SK-N-SH (cell line): ENCODE measurements at regions not wholly inside any gene's neighbourhood (a gene's known extent, or its start where the extent isn't known, plus 50 kb on each side); places are given as distances from the start of the nearest gene placed in this dataset.
A peak's percentile ranks its signal among the peaks of the same experiment; 100 is the strongest.

Source experiments
- CTCF ChIA-PET: fragments of 300-600, 350-600 bp; formaldehyde crosslinking; extraction: SDS; loops from one replicate; lab custom pipeline; 2021; lab: Yijun Ruan, JAX
- POLR2A ChIA-PET: fragments of 350-600 bp; sonication (Branson Sonifier 250); formaldehyde crosslinking; extraction: SDS; loops from one replicate; lab custom pipeline; 2020; ENCODE audit warnings: antibody characterized with exemption, inconsistent platforms; lab: Yijun Ruan, JAX
- DNase-seq: peaks from one replicate; pipeline ENCODE4 v3.0.0; 2012
- H2AFZ ChIP-seq: fragments of 200-600 bp; sonication (generic); 2 replicates; pipeline ENCODE4 v1.8.1; 2016; ENCODE audit warnings: antibody characterized with exemption, mild to moderate bottlenecking, low read depth
- H3F3A ChIP-seq: fragments of 200-600 bp; sonication (generic); replicated peaks from 2 replicates; pipeline ENCODE3; 2016; ENCODE audit warnings: antibody characterized with exemption, mild to moderate bottlenecking; ENCODE audit not compliant: insufficient read depth
- H3K27ac ChIP-seq, 2 experiments: fragments of 200-500 bp in 1 of 2; fragments of 200-600 bp in 1 of 2; sonication (Bioruptor generic) in 1 of 2; sonication (generic), shearing (Covaris generic) in 1 of 2; 2 replicates each; pipeline versions ENCODE4 v1.5.1 to v1.6.1; 2014 to 2016; ENCODE audit warnings: low read depth in 2 of 2, inconsistent platforms in 1 of 2, low read length in 1 of 2, mild to moderate bottlenecking in 1 of 2, mixed read lengths in 1 of 2
- H3K27me3 ChIP-seq: fragments of 200-600 bp; sonication (generic), shearing (Covaris generic); 2 replicates; pipeline ENCODE4 v1.6.1; 2016; ENCODE audit warnings: mixed run types; ENCODE audit not compliant: insufficient read depth
- H3K36me3 ChIP-seq, 2 experiments: fragments of 200-500 bp in 1 of 2; fragments of 200-600 bp in 1 of 2; sonication (Bioruptor generic) in 1 of 2; sonication (generic) in 1 of 2; replicated peaks in 1 of 2; 2 replicates each; pipeline versions ENCODE3 to v1.5.1; 2014 to 2016; ENCODE audit warnings: low read length in 1 of 2, mild to moderate bottlenecking in 1 of 2; ENCODE audit not compliant: insufficient read depth in 2 of 2, control insufficient read depth in 1 of 2
- H3K4me1 ChIP-seq, 2 experiments: fragments of 200-500 bp in 1 of 2; fragments of 200-600 bp in 1 of 2; sonication (Bioruptor generic) in 1 of 2; sonication (generic), shearing (Covaris generic) in 1 of 2; 2 replicates each; pipeline versions ENCODE4 v1.5.1 to v1.6.1; 2014 to 2016; ENCODE audit warnings: low read depth in 1 of 2, low read length in 1 of 2, mixed run types in 1 of 2; ENCODE audit not compliant: insufficient read depth in 2 of 2, control insufficient read depth in 1 of 2
- H3K4me2 ChIP-seq: fragments of 200-600 bp; sonication (generic), shearing (Covaris generic); 2 replicates; pipeline ENCODE4 v1.6.1; 2017; ENCODE audit warnings: mixed run types
- H3K4me3 ChIP-seq, 2 experiments: fragments of 200-500 bp in 1 of 2; fragments of 200-600 bp in 1 of 2; sonication (Bioruptor generic) in 1 of 2; sonication (generic), shearing (Covaris generic) in 1 of 2; 2 replicates each; pipeline versions ENCODE4 v1.5.1 to v1.8.1; 2014 to 2016; ENCODE audit warnings: low read depth in 2 of 2, inconsistent platforms in 1 of 2, low read length in 1 of 2, mild to moderate bottlenecking in 1 of 2, mixed read lengths in 1 of 2, moderate library complexity in 1 of 2
- H3K79me2 ChIP-seq: fragments of 200-600 bp; sonication (generic); 2 replicates; pipeline ENCODE4 v1.8.1; 2017; ENCODE audit warnings: mild to moderate bottlenecking; ENCODE audit not compliant: insufficient read depth
- H3K9ac ChIP-seq: fragments of 200-600 bp; sonication (generic); 2 replicates; pipeline ENCODE4 v1.6.1; 2017; ENCODE audit warnings: mixed run types
- H3K9me2 ChIP-seq: fragments of 200-600 bp; sonication (generic); 2 replicates; pipeline ENCODE4 v1.6.1; 2017; ENCODE audit warnings: mixed run types
- H3K9me3 ChIP-seq: fragments of 200-600 bp; sonication (generic); 2 replicates; pipeline ENCODE4 v1.6.1; 2017; ENCODE audit warnings: mixed run types, mild to moderate bottlenecking, moderate library complexity
- H4K20me1 ChIP-seq: fragments of 200-600 bp; sonication (generic); 2 replicates; pipeline ENCODE4 v1.6.1; 2017; ENCODE audit warnings: mild to moderate bottlenecking, mixed run types; ENCODE audit not compliant: insufficient read depth
- EZH2phosphoT487 ChIP-seq: fragments of 200-600 bp; sonication (generic); IDR thresholded peaks from 2 replicates; pipeline ENCODE4 v1.6.1; 2017; ENCODE audit warnings: low read depth, mixed run types, mild to moderate bottlenecking, antibody characterized with exemption, moderate library complexity, borderline replicate concordance
- FOSL2 ChIP-seq: IDR thresholded peaks from 2 replicates; pipeline ENCODE4 v1.4.0; 2012; ENCODE audit warnings: low read depth, mild to moderate bottlenecking, moderate library complexity, borderline replicate concordance
- FOXJ3 ChIP-seq: sonication (generic); formaldehyde crosslinking; IDR thresholded peaks from 2 replicates; pipeline ENCODE4 v1.5.1; 2020; ENCODE audit warnings: mild to moderate bottlenecking, missing genetic modification reagents
- GATA2 ChIP-seq: sonication (generic); formaldehyde crosslinking; IDR thresholded peaks from 2 replicates; pipeline ENCODE4 v1.5.0; 2020; ENCODE audit warnings: mild to moderate bottlenecking, missing genetic modification reagents
- IRF3 ChIP-seq: fragments of 150-350 bp; IDR thresholded peaks from 2 replicates; pipeline ENCODE4 v1.6.1; 2016; ENCODE audit warnings: mild to moderate bottlenecking, low read depth, low read length
- JUND ChIP-seq: IDR thresholded peaks from 2 replicates; pipeline ENCODE4 v1.4.0; 2012
- MXI1 ChIP-seq: IDR thresholded peaks from 2 replicates; pipeline ENCODE4 v1.6.1; 2012; ENCODE audit warnings: mild to moderate bottlenecking, low read depth, low read length, improper control_type of control experiment
- PBX3 ChIP-seq: IDR thresholded peaks from 2 replicates; pipeline ENCODE4; 2012
- RAD21 ChIP-seq: IDR thresholded peaks from 2 replicates; pipeline ENCODE4 v1.6.1; 2012; ENCODE audit warnings: mild to moderate bottlenecking, low read length
- REST ChIP-seq: IDR thresholded peaks from 2 replicates; pipeline ENCODE4 v1.6.1; 2012; ENCODE audit warnings: mild to moderate bottlenecking, low read depth, low read length, moderate library complexity
- SIN3A ChIP-seq: IDR thresholded peaks from 2 replicates; pipeline ENCODE4 v1.6.1; 2012; ENCODE audit warnings: low read depth, mild to moderate bottlenecking, low read length, moderate library complexity, borderline replicate concordance
- SMC3 ChIP-seq: IDR thresholded peaks from 2 replicates; pipeline ENCODE4 v1.6.1; 2012; ENCODE audit warnings: low read depth, low read length, improper control_type of control experiment
- TEAD4 ChIP-seq: IDR thresholded peaks from 2 replicates; pipeline ENCODE4 v1.4.0; 2012; ENCODE audit warnings: mild to moderate bottlenecking, borderline replicate concordance; ENCODE audit not compliant: insufficient read depth
- YY1 ChIP-seq: IDR thresholded peaks from 2 replicates; pipeline ENCODE4 v1.4.0; 2012; ENCODE audit warnings: low read depth, mild to moderate bottlenecking
- ZBTB33 ChIP-seq: IDR thresholded peaks from 2 replicates; pipeline ENCODE4 v1.4.0; 2012; ENCODE audit warnings: low read depth, borderline replicate concordance
- WGBS: methylation state at CpG from one replicate; pipeline ENCODE4 v1.1.6; 2017; ENCODE audit warnings: low lambda C conversion rate; 5-methylcytosine and 5-hydroxymethylcytosine counted together
- TF ChIP-seq, protein P1 (sequence below): fragments of 150-350 bp; IDR thresholded peaks from 2 replicates; pipeline ENCODE4 v1.6.1; 2017; ENCODE audit warnings: antibody characterized with exemption, low read length, low read depth, borderline replicate concordance

DNA sequence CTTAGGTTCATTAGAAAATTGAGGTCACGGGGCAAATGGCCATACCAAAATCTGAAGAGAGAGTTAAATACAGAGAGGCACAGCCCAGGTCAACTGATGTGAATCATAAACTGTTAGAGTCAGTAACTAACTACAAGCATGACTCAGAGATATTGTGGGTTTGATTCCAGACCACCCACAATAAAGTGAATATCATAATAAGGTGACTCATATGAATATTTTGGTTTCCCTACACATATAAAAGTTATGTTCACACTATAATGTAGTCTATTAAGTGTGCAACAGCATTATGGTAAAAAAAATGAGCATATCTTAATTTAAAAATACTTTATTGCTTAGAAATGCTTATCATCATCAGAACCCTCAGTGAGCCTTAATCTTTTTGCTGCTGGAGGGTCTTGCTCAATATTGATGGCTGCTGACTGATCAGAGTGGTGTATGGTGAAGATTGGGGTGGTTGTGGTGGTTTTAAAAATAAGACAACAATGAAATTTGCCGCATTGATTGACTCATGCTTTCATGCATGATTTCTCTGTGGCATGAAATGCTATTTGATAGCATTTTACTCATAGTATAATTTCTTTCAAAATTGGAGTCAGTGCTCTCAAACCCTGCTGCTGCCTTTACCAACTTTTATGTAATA is 53.1 kb upstream of the EDIL3 start (continued):
- TF ChIP-seq ZBTB33 = peak; percentile 43; the same call in 1 of the 2 replicates
- no peak for TF ChIP-seq FOXJ3 (CRISPR knock-in tag)
- TF ChIP-seq, protein P1, sequence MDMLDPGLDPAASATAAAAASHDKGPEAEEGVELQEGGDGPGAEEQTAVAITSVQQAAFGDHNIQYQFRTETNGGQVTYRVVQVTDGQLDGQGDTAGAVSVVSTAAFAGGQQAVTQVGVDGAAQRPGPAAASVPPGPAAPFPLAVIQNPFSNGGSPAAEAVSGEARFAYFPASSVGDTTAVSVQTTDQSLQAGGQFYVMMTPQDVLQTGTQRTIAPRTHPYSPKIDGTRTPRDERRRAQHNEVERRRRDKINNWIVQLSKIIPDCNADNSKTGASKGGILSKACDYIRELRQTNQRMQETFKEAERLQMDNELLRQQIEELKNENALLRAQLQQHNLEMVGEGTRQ = no peak
- TF ChIP-seq TEAD4 = peak; percentile 49; the same call in 1 of the 2 replicates
- no peak for TF ChIP-seq REST
- no peak for TF ChIP-seq SMC3

GRCh38 chr5:84436866-84437265 is 52.2 kb upstream of the EDIL3 start:
- DNase-seq = no peak
- Histone ChIP-seq H2AFZ (no peak overlapping the region), H3K79me2 (no peaks in the 10 kb centered on the region), H3F3A (peaks cover 12% of the 10 kb centered on the region), H3K4me2 (no peak overlapping the region), H3K9ac (no peak overlapping the region), H3K27ac (peak overlapping the region in 1 of 2 experiments; percentile 84; a peak in 2 of 4 replicates), H3K9me2 (no peaks in the 10 kb centered on the region), H3K4me1 (peaks cover 0 to 12% of the 10 kb centered on the region in 2 experiments; a peak in 1 of 4 replicates), H3K36me3 (no peaks in the 10 kb centered on the region), H3K9me3 (no peaks in the 10 kb centered on the region; the same call in 1 of the 2 replicates), H3K27me3 (no peaks in the 10 kb centered on the region), H3K4me3 (no peak overlapping the region), H4K20me1 (no peaks in the 10 kb centered on the region)
- POLR2A ChIA-PET = no interaction called here
- 31% methylated on average over 1 of the region's 1 CpG for WGBS
- CTCF ChIA-PET = interaction anchor here (1.5 kb wide), 1 partner anchor 715 kb away, joined by 3 read pairs; no protein-coding TSS in a partner anchor
- no peak for TF ChIP-seq JUND
- TF ChIP-seq IRF3 = no peak
- TF ChIP-seq EZH2phosphoT487 = no peak
- no peak for TF ChIP-seq MXI1
- TF ChIP-seq RAD21 = no peak
- no peak for TF ChIP-seq YY1
- no peak for TF ChIP-seq SMC3
- TF ChIP-seq PBX3 = no peak
- TF ChIP-seq FOSL2 = no peak
- no peak for TF ChIP-seq FOXJ3 (CRISPR knock-in tag)
- TF ChIP-seq SIN3A = no peak
- TF ChIP-seq GATA2 (CRISPR knock-in tag) = no peak
- TF ChIP-seq, protein P1 = no peak
